ENCODE measurements at regions not wholly inside any gene's neighbourhood (a gene's known extent, or its start where the extent isn't known, plus 50 kb on each side); places are given as distances from the start of the nearest gene placed in this dataset.

DNA sequence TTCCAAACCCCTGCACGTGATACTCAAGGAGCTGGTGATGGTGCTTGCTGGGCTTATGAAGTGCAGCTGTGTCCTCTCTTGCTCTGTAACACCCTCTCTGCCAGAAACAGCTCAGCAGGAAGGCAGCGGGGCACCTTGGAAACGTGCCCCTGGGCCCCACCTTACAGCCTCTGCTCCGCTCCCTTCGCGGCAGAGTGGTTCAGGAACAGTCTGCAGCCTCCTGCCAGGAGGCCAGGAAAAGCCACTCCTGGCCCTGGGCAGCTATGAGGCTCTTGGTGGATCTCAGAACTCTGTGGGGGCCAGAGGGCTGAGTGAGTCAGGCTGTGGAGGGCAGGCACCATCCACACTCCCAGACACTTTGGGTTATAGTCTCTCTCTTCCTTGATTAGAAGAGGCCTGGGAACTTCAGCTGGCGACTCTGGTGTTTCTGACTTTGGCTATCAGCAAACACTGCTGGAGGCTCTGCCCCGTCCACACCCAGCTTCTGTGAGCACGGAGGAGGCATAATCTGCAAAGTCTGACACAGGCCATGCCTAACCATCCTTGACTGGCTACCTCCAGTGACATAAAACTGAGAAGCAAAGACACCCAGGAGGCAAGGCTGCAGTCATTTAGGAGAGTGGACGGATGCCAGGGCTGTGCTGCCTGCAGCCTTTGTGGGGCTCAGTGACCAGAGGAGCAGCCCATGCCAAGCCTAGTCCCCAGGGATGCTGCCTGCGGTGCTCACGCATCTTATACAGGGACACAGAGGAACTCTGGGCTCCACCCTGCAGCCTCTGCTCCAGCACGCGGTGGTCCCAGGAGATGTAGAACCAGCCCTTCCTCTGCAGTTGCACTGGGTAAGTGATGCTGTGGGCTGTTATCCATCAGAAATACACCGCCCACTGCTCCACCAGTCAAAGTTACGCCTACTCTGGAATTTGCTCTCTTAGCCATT is 65.3 kb downstream of the METRNL start:
- Mint-ChIP-seq H3K27me3 (peaks cover 15% of the 10 kb centered on the region), H3K4me1 (no peaks in the 10 kb centered on the region), H3K27ac (no peak overlapping the region), H3K4me3 (no peak overlapping the region), H3K9me3 (peaks cover 4% of the 10 kb centered on the region), H3K36me3 (no peaks in the 10 kb centered on the region)
- peak; percentile 31 for ATAC-seq

DNA sequence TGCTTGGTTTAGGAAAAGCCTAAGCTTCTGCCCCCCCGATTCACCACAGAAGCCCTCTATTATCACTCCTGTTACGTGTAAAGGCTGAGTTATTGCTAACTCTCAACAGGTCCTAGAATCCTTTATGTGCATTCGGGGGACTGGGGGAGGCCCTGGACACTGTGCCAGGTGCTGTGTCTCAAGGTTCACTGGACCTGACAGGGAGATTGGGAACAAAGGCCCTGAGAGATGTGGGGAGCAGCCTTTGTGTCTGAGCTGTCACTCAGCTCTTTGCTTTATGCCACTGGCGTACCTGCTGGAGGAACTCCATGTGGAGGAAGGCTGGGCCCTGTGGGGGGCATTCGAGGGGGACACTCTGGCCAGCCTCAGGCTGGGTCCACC is 65.9 kb downstream of the METRNL start:
- ATAC-seq = no peak
- Mint-ChIP-seq H3K4me1 (no peaks in the 10 kb centered on the region), H3K9me3 (peaks cover 4% of the 10 kb centered on the region), H3K4me3 (no peak overlapping the region), H3K27me3 (peaks cover 21% of the 10 kb centered on the region), H3K36me3 (no peaks in the 10 kb centered on the region), H3K27ac (no peak overlapping the region)

DNA sequence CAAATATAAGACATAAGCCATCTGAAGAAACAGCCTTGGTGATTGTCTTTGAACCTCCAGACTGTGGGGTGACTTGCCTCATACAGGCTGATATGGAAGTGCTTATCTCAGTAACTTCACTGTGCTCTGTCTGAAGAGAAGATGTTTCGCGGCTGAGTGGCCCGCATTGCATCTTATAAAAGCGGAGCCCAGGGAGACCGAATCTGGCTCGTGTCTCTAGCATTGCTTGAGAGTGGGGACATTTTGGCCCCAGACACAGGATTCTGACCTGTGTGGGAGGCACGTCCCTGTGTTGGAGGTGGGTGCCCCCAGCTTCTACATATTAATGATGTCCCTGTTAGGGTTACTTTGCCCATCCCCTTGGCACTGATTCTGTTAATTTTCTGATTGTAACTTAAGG is 66.4 kb downstream of the METRNL start:
- Mint-ChIP-seq H3K4me3 (no peak overlapping the region), H3K36me3 (no peaks in the 10 kb centered on the region), H3K9me3 (peaks cover 4% of the 10 kb centered on the region), H3K27ac (no peak overlapping the region), H3K27me3 (peaks cover 26% of the 10 kb centered on the region), H3K4me1 (no peaks in the 10 kb centered on the region)
- ATAC-seq = no peak

DNA sequence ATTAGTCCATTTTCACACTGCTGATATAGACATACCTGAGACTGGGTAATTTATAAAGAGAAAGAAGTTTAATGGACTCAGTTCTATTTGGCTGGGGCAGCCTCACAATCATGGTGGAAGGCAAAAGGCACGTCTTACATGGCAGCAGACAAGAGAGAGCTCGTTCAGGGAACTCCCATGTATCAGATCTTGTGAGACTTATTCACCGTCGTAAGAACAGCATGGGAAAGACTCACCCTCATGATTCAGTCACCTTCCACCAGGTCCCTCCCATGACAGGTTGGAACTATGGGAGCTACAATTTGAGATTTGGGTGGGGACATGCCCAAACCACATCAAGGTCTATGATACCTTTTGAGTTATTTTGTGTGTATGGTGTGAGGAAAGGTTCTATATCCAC is 66.9 kb downstream of the METRNL start:
- Mint-ChIP-seq H3K36me3 (no peaks in the 10 kb centered on the region), H3K9me3 (peaks cover 4% of the 10 kb centered on the region), H3K4me3 (no peak overlapping the region), H3K27me3 (peaks cover 26% of the 10 kb centered on the region), H3K4me1 (no peaks in the 10 kb centered on the region), H3K27ac (no peak overlapping the region)
- ATAC-seq = no peak

DNA sequence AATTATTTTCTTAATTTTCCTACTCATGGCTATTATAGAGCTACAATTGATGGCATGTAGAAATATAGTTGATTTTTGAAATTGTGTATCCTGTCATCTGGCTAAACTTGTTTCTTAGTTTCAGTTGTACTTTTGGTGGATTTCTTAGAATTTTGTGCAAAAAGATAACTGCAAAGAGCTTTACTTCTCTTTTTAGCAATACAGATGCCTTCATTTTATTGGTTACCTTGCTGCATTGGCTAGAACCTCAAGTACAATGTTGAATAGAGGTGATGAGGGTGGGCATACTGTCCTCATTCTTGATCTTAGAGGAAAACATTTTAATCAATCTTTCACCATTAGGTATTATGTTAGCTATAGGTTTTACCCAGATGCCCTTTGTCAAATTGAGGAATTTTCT is 67.9 kb downstream of the METRNL start:
- Mint-ChIP-seq H3K4me1 (no peaks in the 10 kb centered on the region), H3K9me3 (peaks cover under 1% of the 10 kb centered on the region), H3K36me3 (no peaks in the 10 kb centered on the region), H3K27me3 (peaks cover 26% of the 10 kb centered on the region), H3K4me3 (no peak overlapping the region), H3K27ac (no peak overlapping the region)
- no peak for ATAC-seq

DNA sequence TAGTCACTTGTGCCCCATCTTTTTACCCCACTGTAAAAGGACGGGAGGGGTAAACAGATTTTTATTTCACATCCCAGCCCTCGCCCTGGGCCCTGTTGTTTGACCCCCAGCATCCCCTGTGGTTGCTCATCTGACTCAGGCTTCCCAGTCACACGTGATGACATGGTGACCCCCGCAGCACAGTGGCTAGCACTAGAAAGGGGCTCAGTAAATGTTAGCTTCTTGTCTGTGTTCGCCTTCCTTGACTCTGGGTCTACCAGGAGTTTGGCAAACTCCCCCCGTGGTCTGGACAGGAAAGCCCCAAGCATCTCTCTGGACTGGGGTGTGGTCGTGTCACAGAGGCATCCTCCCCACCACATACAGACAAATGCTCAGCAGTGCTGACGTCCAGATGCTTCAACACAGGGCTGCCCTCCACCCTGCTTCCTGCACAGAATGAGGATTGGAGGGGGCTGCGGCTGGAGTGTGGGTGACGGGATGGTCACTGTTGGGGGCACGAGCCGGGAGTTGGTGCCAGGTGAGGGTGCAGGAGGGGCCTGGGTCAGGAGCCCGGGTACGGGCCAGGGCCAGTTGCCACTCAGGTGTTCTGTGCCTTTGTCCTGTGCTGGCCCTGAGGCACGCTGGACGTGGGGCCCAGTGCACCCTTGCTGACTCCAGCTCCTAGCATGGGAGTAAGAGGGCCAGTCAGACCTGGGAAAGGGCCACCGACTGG is 69.1 kb downstream of the METRNL start:
- H3K4me3 Mint-ChIP-seq = no peak overlapping the region
- H3K36me3 Mint-ChIP-seq = no peaks in the 10 kb centered on the region
- H3K27me3 Mint-ChIP-seq = peaks cover 26% of the 10 kb centered on the region
- no peak overlapping the region for H3K27ac Mint-ChIP-seq
- no peaks in the 10 kb centered on the region for H3K9me3 Mint-ChIP-seq
- ATAC-seq = no peak
- peaks cover 6% of the 10 kb centered on the region for H3K4me1 Mint-ChIP-seq

DNA sequence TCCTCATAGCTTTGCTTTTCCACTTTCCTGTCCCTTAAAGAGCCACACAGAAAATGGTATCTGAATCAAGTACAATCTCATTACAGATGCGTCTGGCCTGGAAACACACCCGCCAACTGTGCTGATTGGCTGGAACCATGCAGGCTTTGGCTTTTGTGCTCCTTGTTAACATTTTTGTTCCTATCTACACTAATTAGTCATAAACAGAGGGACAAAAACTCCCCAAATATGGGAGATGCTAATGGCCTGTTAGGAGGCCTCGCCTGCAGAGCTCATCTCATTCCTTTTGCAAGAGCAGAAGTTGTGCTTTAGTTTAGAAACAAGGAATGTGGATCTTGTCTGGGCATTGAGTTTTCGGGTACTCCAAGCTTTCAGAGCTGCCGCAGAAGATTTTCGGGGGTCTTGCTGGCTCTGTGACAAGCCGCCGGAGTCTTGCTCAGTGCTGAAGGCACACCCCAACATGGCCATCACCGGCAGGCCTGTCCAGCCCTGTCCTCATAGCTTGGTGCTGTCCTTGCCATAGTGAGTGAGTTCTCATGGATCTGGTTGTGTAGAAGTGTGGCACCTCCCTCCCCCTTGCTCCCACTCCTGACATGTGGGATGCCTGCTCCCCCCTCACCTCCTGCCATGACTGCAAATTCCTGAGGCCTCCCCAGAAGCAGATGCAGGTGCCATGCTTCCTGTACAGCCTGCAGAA is 69.8 kb downstream of the METRNL start:
- no peak overlapping the region for H3K4me3 Mint-ChIP-seq
- no peaks in the 10 kb centered on the region for H3K36me3 Mint-ChIP-seq
- ATAC-seq = no peak
- H3K4me1 Mint-ChIP-seq = peaks cover 13% of the 10 kb centered on the region
- H3K27ac Mint-ChIP-seq = no peak overlapping the region
- H3K9me3 Mint-ChIP-seq = no peaks in the 10 kb centered on the region
- peaks cover 30% of the 10 kb centered on the region for H3K27me3 Mint-ChIP-seq

DNA sequence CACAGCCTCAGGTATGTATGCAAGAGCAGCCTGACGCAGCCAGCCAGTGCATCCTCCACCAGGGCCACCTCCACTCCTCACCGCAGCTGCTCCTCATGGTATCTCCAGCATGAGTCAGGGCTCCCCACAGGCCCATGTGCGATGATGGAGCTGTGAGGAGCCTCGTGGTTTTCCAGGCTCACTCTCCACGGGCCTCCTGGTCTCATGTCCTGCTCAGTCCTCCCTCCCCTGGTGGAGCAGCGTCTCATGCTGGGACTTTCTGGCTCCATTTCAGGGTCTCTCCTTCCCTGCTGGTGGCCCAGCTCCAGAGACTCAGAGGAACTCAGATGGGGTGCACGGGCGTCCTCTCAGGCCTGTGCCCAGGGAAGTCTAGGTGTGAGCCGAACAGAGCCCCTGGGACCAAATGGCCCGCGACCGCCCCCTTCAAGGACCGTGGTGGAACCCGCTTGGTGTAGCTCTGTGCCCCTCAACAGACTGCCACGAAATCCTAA is 70.4 kb downstream of the METRNL start:
- Mint-ChIP-seq H3K9me3 (no peaks in the 10 kb centered on the region), H3K27ac (no peak overlapping the region)

DNA sequence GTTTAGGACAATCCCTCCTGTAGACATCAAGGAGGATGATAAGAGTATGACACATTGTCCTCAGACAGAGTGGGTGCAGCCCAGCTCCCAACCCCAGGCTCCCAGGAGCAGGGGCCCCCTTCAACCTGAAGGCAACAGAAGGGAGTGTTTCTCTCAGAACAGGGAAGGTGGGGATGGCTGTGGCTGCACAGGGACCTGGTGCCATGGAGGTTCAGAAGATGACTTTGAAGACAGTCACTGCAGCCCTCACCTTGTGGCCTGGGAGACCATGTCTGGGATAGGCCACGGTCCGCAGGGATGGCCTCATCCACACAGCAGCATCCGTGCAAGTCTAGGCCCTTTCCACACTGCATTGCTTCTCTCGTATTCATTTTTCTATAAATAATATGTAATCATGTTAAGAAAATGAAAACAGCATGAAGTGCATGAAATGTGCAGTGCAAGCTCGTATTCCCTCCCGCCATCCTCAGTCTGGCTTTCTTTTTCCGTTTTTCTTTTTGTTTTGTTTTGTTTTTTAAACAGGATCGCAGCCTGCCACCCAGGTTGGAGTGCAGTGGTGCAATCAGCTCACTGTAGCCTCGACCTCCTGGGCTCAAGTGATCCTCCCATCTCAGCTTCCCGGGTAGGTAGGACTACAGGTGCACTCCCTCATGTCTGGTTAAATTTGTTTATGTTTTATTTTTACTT is 71.1 kb downstream of the METRNL start:
- ATAC-seq = no peak
- H3K27ac Mint-ChIP-seq = no peak overlapping the region
- H3K36me3 Mint-ChIP-seq = no peaks in the 10 kb centered on the region
- no peak overlapping the region for H3K4me3 Mint-ChIP-seq
- H3K9me3 Mint-ChIP-seq = no peaks in the 10 kb centered on the region
- peaks cover 37% of the 10 kb centered on the region for H3K27me3 Mint-ChIP-seq
- H3K4me1 Mint-ChIP-seq = peaks cover 26% of the 10 kb centered on the region

More for the DNA sequence above, 70.4 kb downstream of the METRNL start:
- Mint-ChIP-seq H3K27me3 (peaks cover 37% of the 10 kb centered on the region), H3K36me3 (no peaks in the 10 kb centered on the region), H3K4me3 (no peak overlapping the region), H3K4me1 (peaks cover 19% of the 10 kb centered on the region)
- no peak for ATAC-seq

DNA sequence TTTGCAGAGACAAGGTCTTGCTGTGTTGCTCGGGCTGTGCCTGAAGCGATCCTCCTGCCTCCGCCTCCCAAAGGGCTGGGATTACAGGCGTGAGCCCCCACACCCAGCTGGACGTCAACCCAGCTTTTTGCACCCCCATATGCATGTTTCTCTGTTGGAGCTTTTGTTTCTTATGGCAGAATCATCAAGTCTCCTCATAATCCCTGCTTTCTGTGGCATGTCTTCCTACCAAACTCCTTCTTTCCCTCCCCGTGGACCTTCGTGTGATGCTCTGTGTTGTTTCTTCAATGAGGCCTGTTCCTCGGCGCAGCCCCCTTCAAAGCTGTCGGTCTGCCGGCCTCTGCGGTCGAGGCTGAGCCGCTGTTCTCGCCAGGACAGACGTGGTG is 71.6 kb downstream of the METRNL start:
- H3K36me3 Mint-ChIP-seq = no peaks in the 10 kb centered on the region
- H3K27ac Mint-ChIP-seq = no peak overlapping the region
- peaks cover 38% of the 10 kb centered on the region for H3K27me3 Mint-ChIP-seq
- peaks cover 31% of the 10 kb centered on the region for H3K4me1 Mint-ChIP-seq
- H3K9me3 Mint-ChIP-seq = no peaks in the 10 kb centered on the region
- no peak overlapping the region for H3K4me3 Mint-ChIP-seq
- no peak for ATAC-seq

DNA sequence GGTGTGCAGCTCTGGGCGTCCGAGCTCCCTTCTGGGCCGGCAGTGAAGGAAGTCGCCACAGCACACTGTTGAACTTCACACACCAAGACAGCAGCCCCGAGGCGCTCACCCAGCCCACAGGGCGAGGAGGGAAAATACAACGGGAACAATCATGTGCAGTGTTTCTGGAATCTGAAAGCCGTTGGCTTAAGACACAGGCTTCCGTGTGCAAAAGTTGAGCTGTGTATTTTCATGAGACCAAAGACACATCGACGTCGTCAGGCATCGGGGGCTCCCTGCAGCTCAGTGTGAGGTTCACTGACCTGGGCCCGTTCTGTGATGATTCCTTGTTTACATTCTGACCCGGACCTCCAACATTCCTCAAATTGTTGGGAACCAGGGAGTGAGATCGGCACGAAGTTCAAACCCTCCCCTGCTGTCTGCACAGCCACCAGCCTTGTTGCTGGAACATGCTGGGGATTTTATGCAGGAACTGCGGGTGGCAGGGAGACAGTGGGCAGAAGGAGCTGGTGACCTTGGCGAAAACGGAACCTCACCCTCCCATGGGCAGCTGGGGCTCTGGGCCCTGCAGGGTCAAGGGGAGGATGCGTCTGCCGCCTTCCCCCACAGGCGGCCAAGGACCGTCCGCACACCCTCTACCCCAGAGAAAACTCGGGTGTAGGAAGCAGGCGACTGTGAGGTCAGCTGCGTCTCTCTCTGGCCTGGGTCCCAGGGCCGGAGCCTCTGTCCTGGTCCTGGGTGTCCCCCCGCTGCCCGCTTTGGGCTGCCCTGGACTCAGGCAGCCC is 72.2 kb downstream of the METRNL start:
- peaks cover 31% of the 10 kb centered on the region for H3K4me1 Mint-ChIP-seq
- no peaks in the 10 kb centered on the region for H3K9me3 Mint-ChIP-seq
- H3K27ac Mint-ChIP-seq = peak overlapping the region; percentile 6

DNA sequence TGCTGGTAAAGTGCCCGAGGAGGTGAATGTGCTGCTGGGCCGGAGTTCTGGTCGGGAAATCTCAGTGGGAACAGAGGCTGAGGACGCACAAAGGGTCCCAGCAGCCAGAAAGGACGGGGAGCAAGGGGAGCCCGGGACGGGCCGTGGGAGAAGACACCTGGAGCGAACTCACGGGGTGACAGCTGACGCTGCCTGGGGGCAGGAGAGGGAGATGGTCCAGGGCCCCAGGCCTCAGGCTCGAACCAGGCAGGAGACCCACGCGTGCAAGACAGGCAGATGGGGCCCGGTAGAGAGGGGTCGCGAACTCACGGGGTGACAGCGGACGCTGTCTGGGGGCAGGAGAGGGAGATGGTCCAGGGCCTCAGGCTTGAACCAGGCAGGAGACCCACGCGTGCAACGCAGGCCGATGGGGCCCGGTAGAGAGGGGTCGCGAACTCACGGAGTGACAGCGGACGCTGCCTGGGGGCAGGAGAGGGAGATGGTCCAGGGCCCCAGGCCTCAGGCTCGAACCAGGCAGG is 72.9 kb downstream of the METRNL start:
- Mint-ChIP-seq H3K4me1 (peaks cover 31% of the 10 kb centered on the region), H3K9me3 (no peaks in the 10 kb centered on the region), H3K4me3 (no peak overlapping the region), H3K27ac (peak overlapping the region; percentile 6), H3K27me3 (peaks cover 39% of the 10 kb centered on the region), H3K36me3 (no peaks in the 10 kb centered on the region)
- ATAC-seq = no peak

More for the DNA sequence above, 72.2 kb downstream of the METRNL start:
- H3K36me3 Mint-ChIP-seq = no peaks in the 10 kb centered on the region
- H3K27me3 Mint-ChIP-seq = peaks cover 39% of the 10 kb centered on the region
- ATAC-seq = no peak
- H3K4me3 Mint-ChIP-seq = no peak overlapping the region

DNA sequence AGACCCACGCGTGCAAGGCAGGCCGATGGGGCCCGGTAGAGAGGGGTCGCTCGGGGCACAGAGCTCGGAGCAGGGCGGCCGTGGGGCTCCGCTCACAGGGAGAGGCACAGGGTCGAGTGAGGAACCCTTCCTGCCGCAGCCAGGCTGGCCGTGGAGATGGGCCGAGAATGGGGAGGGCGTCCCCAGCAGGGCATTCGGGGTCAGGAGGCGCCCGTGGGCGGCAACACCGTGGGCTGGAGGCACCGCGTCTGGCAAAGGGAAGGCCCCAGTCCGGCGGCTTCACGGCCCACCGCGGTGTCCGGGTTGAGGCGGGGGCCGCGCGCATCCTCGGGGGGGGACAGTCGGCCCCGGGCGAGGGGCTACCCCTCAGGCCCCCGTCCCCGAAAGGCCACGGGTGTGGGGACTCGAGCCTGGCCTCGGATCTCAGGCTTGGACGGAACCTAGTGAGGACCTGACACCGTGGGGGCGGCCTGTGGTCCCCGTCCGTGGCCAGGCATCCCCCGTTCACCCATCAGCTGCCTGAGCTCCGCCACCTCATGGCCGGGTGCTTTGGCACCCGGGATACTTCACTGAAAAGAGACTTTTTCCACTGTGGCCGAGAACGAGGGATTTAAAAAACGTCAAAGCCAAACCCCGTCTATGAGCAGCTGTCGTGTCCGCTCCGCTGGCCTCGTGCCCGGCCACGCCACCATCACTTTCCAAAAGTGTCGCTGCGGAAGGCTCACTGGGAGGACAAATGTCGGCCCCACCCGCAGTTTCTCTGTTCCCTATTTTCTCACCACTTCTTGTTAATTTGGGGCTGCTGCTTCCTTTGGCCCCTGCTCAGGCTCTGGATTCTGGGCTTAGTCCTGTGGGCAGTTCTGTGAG is 73.6 kb downstream of the METRNL start:
- Mint-ChIP-seq H3K4me3 (peak overlapping the region; percentile 18), H3K27me3 (peaks cover 39% of the 10 kb centered on the region), H3K4me1 (peaks cover 31% of the 10 kb centered on the region), H3K27ac (peak overlapping the region; percentile 31), H3K36me3 (no peaks in the 10 kb centered on the region), H3K9me3 (no peaks in the 10 kb centered on the region)
- peak; percentile 55 for ATAC-seq

All from stimulated activated memory B cell treated with anti-CD40 and anti-IgM and Interleukin-4, amounts not matched to agents 10 μg/mL and 1 μg/mL and 100 μg/mL, for 72 hours (primary cell).